ENCODE measurements at regions not wholly inside any gene's neighbourhood (a gene's known extent, or its start where the extent isn't known, plus 50 kb on each side); places are given as distances from the start of the nearest gene placed in this dataset.

GRCh38 chr5:167792514-167792913 lies 498.9 kb upstream of the WWC1 start:
- DNase-seq (ENCODE audit: low read depth): no peak

GRCh38 chr5:167793700-167794099 lies 497.7 kb upstream of the WWC1 start:
- no peak for DNase-seq (ENCODE audit: low read depth)

- no peak for DNase-seq (ENCODE audit: low read depth)
Measured at GRCh38 chr5:167794121-167794520, 497.3 kb upstream of the WWC1 start.

- no peak for DNase-seq (ENCODE audit: low read depth)
Measured at GRCh38 chr5:167796672-167797071, 494.8 kb upstream of the WWC1 start.

- DNase-seq (ENCODE audit: low read depth): no peak
Measured at GRCh38 chr5:167797933-167798332, 493.5 kb upstream of the WWC1 start.

GRCh38 chr5:167798448-167798847 lies 493.0 kb upstream of the WWC1 start:
- no peak for DNase-seq (ENCODE audit: low read depth)

- no peak for DNase-seq (ENCODE audit: low read depth)
Measured at GRCh38 chr5:167800427-167800826, 491.0 kb upstream of the WWC1 start.

GRCh38 chr5:167801999-167802398 lies 489.4 kb upstream of the WWC1 start:
- DNase-seq (ENCODE audit: low read depth): no peak

GRCh38 chr5:167802755-167803431 lies 488.6 kb upstream of the WWC1 start:
- DNase-seq (ENCODE audit: low read depth): no peak

GRCh38 chr5:167804512-167805220 lies 486.8 kb upstream of the WWC1 start:
- DNase-seq (ENCODE audit: low read depth): no peak

GRCh38 chr5:167810573-167810972 lies 480.9 kb upstream of the WWC1 start:
- no peak for DNase-seq (ENCODE audit: low read depth)

GRCh38 chr5:167812871-167813270 lies 478.6 kb upstream of the WWC1 start:
- no peak for DNase-seq (ENCODE audit: low read depth)

- no peak for DNase-seq (ENCODE audit: low read depth)
Measured at GRCh38 chr5:167813389-167813788, 478.1 kb upstream of the WWC1 start.

- DNase-seq (ENCODE audit: low read depth): no peak
Measured at GRCh38 chr5:167814040-167814439, 477.4 kb upstream of the WWC1 start.

GRCh38 chr5:167814828-167815227 lies 476.6 kb upstream of the WWC1 start:
- peak; percentile 99 for DNase-seq (ENCODE audit: low read depth)

GRCh38 chr5:167816354-167816753 lies 475.1 kb upstream of the WWC1 start:
- DNase-seq (ENCODE audit: low read depth): peak; percentile 65

- no peak for DNase-seq (ENCODE audit: low read depth)
Measured at GRCh38 chr5:167816864-167817263, 474.6 kb upstream of the WWC1 start.

GRCh38 chr5:167819406-167819805 lies 472.0 kb upstream of the WWC1 start:
- no peak for DNase-seq (ENCODE audit: low read depth)

- no peak for DNase-seq (ENCODE audit: low read depth)
Measured at GRCh38 chr5:167820101-167820990, 471.1 kb upstream of the WWC1 start.

GRCh38 chr5:167821151-167821550 lies 470.3 kb upstream of the WWC1 start:
- DNase-seq (ENCODE audit: low read depth): no peak

- no peak for DNase-seq (ENCODE audit: low read depth)
Measured at GRCh38 chr5:167821669-167822068, 469.8 kb upstream of the WWC1 start.

- no peak for DNase-seq (ENCODE audit: low read depth)
Measured at GRCh38 chr5:167822241-167822640, 469.2 kb upstream of the WWC1 start.

Data from LHCN-M2 (cell line).